ENCODE measurements at regions not wholly inside any gene's neighbourhood (a gene's known extent, or its start where the extent isn't known, plus 50 kb on each side); places are given as distances from the start of the nearest gene placed in this dataset.

- no peaks in the 10 kb centered on the region for H3K27me3 Mint-ChIP-seq (ENCODE audit: low read depth, unreplicated experiment)
- H3K4me2 ChIP-seq (ENCODE audit: low read length), result no peak overlapping the region
- TF ChIP-seq EZH2 (IDR thresholded peaks at IDR 0.05; ENCODE audit: insufficient read depth, low read length) (no peak), CTCF (IDR thresholded peaks at IDR 0.05; ENCODE audit: insufficient read depth, low read depth, low read length) (no peak)
- H3K36me3 Mint-ChIP-seq (ENCODE audit: low read depth, unreplicated experiment), result no peaks in the 10 kb centered on the region
- H3K27ac ChIP-seq (ENCODE audit: low read depth, low read length), result no peak overlapping the region
- H4K20me1 ChIP-seq (ENCODE audit: insufficient read depth, low read length), result no peaks in the 10 kb centered on the region
- H3K36me3 ChIP-seq (ENCODE audit: insufficient read depth, low read length), result no peaks in the 10 kb centered on the region
- FAIRE-seq (no peak), DNase-seq (ENCODE audit: low read depth) (no peak)
- H3K4me3 Mint-ChIP-seq (ENCODE audit: unreplicated experiment), result no peak overlapping the region
- no peak overlapping the region for H3K4me3 ChIP-seq (ENCODE audit: insufficient read depth, low read depth, low read length)
- H3K9me3 Mint-ChIP-seq (ENCODE audit: unreplicated experiment), result no peaks in the 10 kb centered on the region
- no peaks in the 10 kb centered on the region for H3K9me3 ChIP-seq (ENCODE audit: insufficient read depth, low read depth, low read length)
- H3K4me1 ChIP-seq (ENCODE audit: insufficient read depth, low read length), result peaks cover 11% of the 10 kb centered on the region
- H3K4me1 Mint-ChIP-seq (ENCODE audit: low read depth, unreplicated experiment), result peaks cover 40% of the 10 kb centered on the region
- no peaks in the 10 kb centered on the region for H3K27me3 ChIP-seq (ENCODE audit: insufficient read depth, low read length)
- H3K79me2 ChIP-seq (ENCODE audit: insufficient read depth, low read length), result no peaks in the 10 kb centered on the region
- no peak overlapping the region for H3K27ac Mint-ChIP-seq (ENCODE audit: unreplicated experiment)
- no peak overlapping the region for H3K9ac ChIP-seq (ENCODE audit: low read length)
- H2AFZ ChIP-seq (ENCODE audit: low read depth, low read length), result no peak overlapping the region
Observed at GRCh38 chr5:89269721-89270120, 386.7 kb upstream of the MEF2C start.

GRCh38 chr5:89268460-89268859, 385.5 kb upstream of the MEF2C start:
- Histone ChIP-seq H3K4me3 (ENCODE audit: insufficient read depth, low read depth, low read length) (no peak overlapping the region), H3K9me3 (ENCODE audit: insufficient read depth, low read depth, low read length) (no peaks in the 10 kb centered on the region), H3K79me2 (ENCODE audit: insufficient read depth, low read length) (no peaks in the 10 kb centered on the region), H3K27ac (ENCODE audit: low read depth, low read length) (no peak overlapping the region), H3K36me3 (ENCODE audit: insufficient read depth, low read length) (no peaks in the 10 kb centered on the region), H3K4me2 (ENCODE audit: low read length) (no peak overlapping the region), H3K4me1 (ENCODE audit: insufficient read depth, low read length) (peaks cover 11% of the 10 kb centered on the region), H3K27me3 (ENCODE audit: insufficient read depth, low read length) (no peaks in the 10 kb centered on the region), H4K20me1 (ENCODE audit: insufficient read depth, low read length) (no peaks in the 10 kb centered on the region), H3K9ac (ENCODE audit: low read length) (no peak overlapping the region), H2AFZ (ENCODE audit: low read depth, low read length) (no peak overlapping the region)
- Mint-ChIP-seq H3K9me3 (ENCODE audit: unreplicated experiment) (no peaks in the 10 kb centered on the region), H3K4me3 (ENCODE audit: unreplicated experiment) (no peak overlapping the region), H3K27me3 (ENCODE audit: low read depth, unreplicated experiment) (no peaks in the 10 kb centered on the region), H3K27ac (ENCODE audit: unreplicated experiment) (no peak overlapping the region), H3K4me1 (ENCODE audit: low read depth, unreplicated experiment) (peaks cover 43% of the 10 kb centered on the region), H3K36me3 (ENCODE audit: low read depth, unreplicated experiment) (no peaks in the 10 kb centered on the region)
- DNase-seq (ENCODE audit: low read depth) (no peak), FAIRE-seq (no peak)
- TF ChIP-seq CTCF (IDR thresholded peaks at IDR 0.05; ENCODE audit: insufficient read depth, low read depth, low read length) (no peak), EZH2 (IDR thresholded peaks at IDR 0.05; ENCODE audit: insufficient read depth, low read length) (no peak)

GRCh38 chr5:89267788-89268187, 384.8 kb upstream of the MEF2C start:
- H3K4me3 Mint-ChIP-seq (ENCODE audit: unreplicated experiment), result no peak overlapping the region
- Histone ChIP-seq H3K4me1 (ENCODE audit: insufficient read depth, low read length) (peaks cover 11% of the 10 kb centered on the region), H4K20me1 (ENCODE audit: insufficient read depth, low read length) (no peaks in the 10 kb centered on the region), H3K27me3 (ENCODE audit: insufficient read depth, low read length) (no peaks in the 10 kb centered on the region), H3K4me2 (ENCODE audit: low read length) (no peak overlapping the region), H3K4me3 (ENCODE audit: insufficient read depth, low read depth, low read length) (no peak overlapping the region), H3K36me3 (ENCODE audit: insufficient read depth, low read length) (no peaks in the 10 kb centered on the region), H3K9me3 (ENCODE audit: insufficient read depth, low read depth, low read length) (no peaks in the 10 kb centered on the region), H2AFZ (ENCODE audit: low read depth, low read length) (no peak overlapping the region), H3K9ac (ENCODE audit: low read length) (no peak overlapping the region), H3K27ac (ENCODE audit: low read depth, low read length) (no peak overlapping the region), H3K79me2 (ENCODE audit: insufficient read depth, low read length) (no peaks in the 10 kb centered on the region)
- no peaks in the 10 kb centered on the region for H3K9me3 Mint-ChIP-seq (ENCODE audit: unreplicated experiment)
- H3K4me1 Mint-ChIP-seq (ENCODE audit: low read depth, unreplicated experiment), result peaks cover 43% of the 10 kb centered on the region
- no peak overlapping the region for H3K27ac Mint-ChIP-seq (ENCODE audit: unreplicated experiment)
- TF ChIP-seq CTCF (IDR thresholded peaks at IDR 0.05; ENCODE audit: insufficient read depth, low read depth, low read length) (no peak), EZH2 (IDR thresholded peaks at IDR 0.05; ENCODE audit: insufficient read depth, low read length) (no peak)
- no peaks in the 10 kb centered on the region for H3K36me3 Mint-ChIP-seq (ENCODE audit: low read depth, unreplicated experiment)
- H3K27me3 Mint-ChIP-seq (ENCODE audit: low read depth, unreplicated experiment), result no peaks in the 10 kb centered on the region
- FAIRE-seq (peak; percentile 5), DNase-seq (ENCODE audit: low read depth) (no peak)
